HCT116 (cell line): ENCODE measurements at regions not wholly inside any gene's neighbourhood (a gene's known extent, or its start where the extent isn't known, plus 50 kb on each side); places are given as distances from the start of the nearest gene placed in this dataset.

Experiments
- ATAC-seq: fragments of 200-7000 bp; cut with Tn5 transposase; 2 replicates; pipeline ENCODE4 v1.9.1; 2020; ENCODE audit warnings: mild to moderate bottlenecking, moderate library complexity
- BruUV-seq: library from RNA; stranded (reverse); fragments of 400-500 nt; replicated peaks from 2 replicates; lab custom pipeline; 2021; lab: Mats Ljungman, UMichigan
- CTCF ChIA-PET: fragments of 300-600 bp; sonication (Branson Sonifier 250); formaldehyde crosslinking; loops from one replicate; lab custom pipeline; 2021; ENCODE audit warnings: antibody characterized with exemption; lab: Charles Lee
- POLR2A ChIA-PET: fragments of 300-600, 350-600 bp; sonication (Branson Sonifier 250); formaldehyde crosslinking; loops from one replicate; lab custom pipeline; 2021; ENCODE audit warnings: antibody characterized with exemption; lab: Charles Lee
- RAD21 ChIA-PET, 2 experiments: fragments of 300-600 bp; sonication (Branson Sonifier 250); formaldehyde crosslinking; loops; one replicate each; lab custom pipeline; 2023; ENCODE audit warnings: low total read pairs in 2 of 2; ENCODE audit not compliant: uncharacterized antibody in 2 of 2, unreplicated experiment in 2 of 2, low non-redundant PET in 1 of 2; lab: Charles Lee
- DNase-seq: peaks from one replicate; pipeline ENCODE4 v3.0.0-alpha.2; 2010; ENCODE audit warnings: low read depth, low spot score
- H2AFZ ChIP-seq: fragments of 200-600 bp; shearing (Covaris generic), sonication (generic); 2 replicates; pipeline ENCODE4 v1.6.1; 2017; ENCODE audit warnings: low read depth, mixed run types, mixed read lengths, antibody characterized with exemption, low read length; ENCODE audit not compliant: poor library complexity, severe bottlenecking
- H3K27ac ChIP-seq: 2 replicates; pipeline ENCODE4 v1.5.1; 2012; ENCODE audit warnings: low read depth, low read length
- H3K27me3 ChIP-seq: fragments of 200-600 bp; sonication (generic); 2 replicates; pipeline ENCODE4 v1.6.1; 2016; ENCODE audit warnings: mixed run types, low read length, mixed read lengths; ENCODE audit not compliant: insufficient read depth
- H3K36me3 ChIP-seq, 2 experiments: fragments of 200-500 bp in 1 of 2; fragments of 200-600 bp in 1 of 2; sonication (Bioruptor generic) in 1 of 2; sonication (generic) in 1 of 2; 2 replicates each; pipeline versions ENCODE4 v1.5.1 to v1.6.1; 2014 to 2016; ENCODE audit warnings: low read length in 2 of 2, inconsistent platforms in 1 of 2, mixed read lengths in 1 of 2, mixed run types in 1 of 2; ENCODE audit not compliant: insufficient read depth in 2 of 2, control insufficient read depth in 1 of 2
- H3K4me1 ChIP-seq, 2 experiments: fragments of 200-600 bp in 1 of 2; sonication (generic) in 1 of 2; 2 replicates each; pipeline versions ENCODE4 v1.5.1 to v1.6.1; 2012 to 2017; ENCODE audit warnings: low read length in 2 of 2, inconsistent platforms in 1 of 2, mild to moderate bottlenecking in 1 of 2, mixed read lengths in 1 of 2, mixed run types in 1 of 2, moderate library complexity in 1 of 2; ENCODE audit not compliant: insufficient read depth in 2 of 2, control insufficient read depth in 1 of 2
- H3K4me2 ChIP-seq: fragments of 200-600 bp; sonication (generic); 2 replicates; pipeline ENCODE4 v1.6.1; 2017; ENCODE audit warnings: mixed run types, low read length, mixed read lengths
- H3K4me3 ChIP-seq, 2 experiments: fragments of 200-600 bp in 1 of 2; sonication (generic) in 1 of 2; replicated peaks in 1 of 2; 2 replicates each; pipeline ENCODE4 v1.5.1; 2011 to 2016; ENCODE audit warnings: low read length in 2 of 2, control low read depth in 1 of 2, low read depth in 1 of 2, mild to moderate bottlenecking in 1 of 2, mixed read lengths in 1 of 2, mixed run types in 1 of 2
- H3K79me2 ChIP-seq: fragments of 200-600 bp; sonication (generic); 2 replicates; pipeline ENCODE4 v1.6.1; 2017; ENCODE audit warnings: mild to moderate bottlenecking, mixed run types, low read length, moderate library complexity, mixed read lengths; ENCODE audit not compliant: insufficient read depth
- H3K9ac ChIP-seq: fragments of 200-600 bp; sonication (generic); 2 replicates; pipeline ENCODE4 v1.6.1; 2016; ENCODE audit warnings: low read length, mixed read lengths
- H3K9me2 ChIP-seq: fragments of 200-600 bp; sonication (generic), shearing (Covaris generic); 2 replicates; pipeline ENCODE4 v1.6.1; 2017; ENCODE audit warnings: mixed run types, mild to moderate bottlenecking, moderate library complexity; ENCODE audit not compliant: insufficient read depth
- H3K9me3 ChIP-seq, 2 experiments: fragments of 200-500 bp in 1 of 2; fragments of 200-600 bp in 1 of 2; sonication (Bioruptor generic) in 1 of 2; sonication (generic) in 1 of 2; 2 replicates each; pipeline ENCODE4 v1.6.1; 2014 to 2017; ENCODE audit warnings: low read length in 2 of 2, mixed read lengths in 2 of 2, inconsistent platforms in 1 of 2, low read depth in 1 of 2, mild to moderate bottlenecking in 1 of 2, mixed run types in 1 of 2, moderate library complexity in 1 of 2; ENCODE audit not compliant: control insufficient read depth in 1 of 2, insufficient read depth in 1 of 2
- H4K20me1 ChIP-seq: fragments of 200-600 bp; sonication (generic), shearing (Covaris generic); 2 replicates; pipeline ENCODE4 v1.6.1; 2017; ENCODE audit warnings: mixed run types, mild to moderate bottlenecking, moderate library complexity; ENCODE audit not compliant: insufficient read depth
- EGR1 ChIP-seq: IDR thresholded peaks from 2 replicates; pipeline ENCODE4 v1.6.1; 2012; ENCODE audit warnings: low read depth
- ELF1 ChIP-seq: IDR thresholded peaks from 2 replicates; pipeline ENCODE4 v1.6.1; 2012; ENCODE audit warnings: low read depth, borderline replicate concordance
- EZH2phosphoT487 ChIP-seq: fragments of 200-600 bp; IDR thresholded peaks from 2 replicates; pipeline ENCODE4 v1.6.1; 2018; ENCODE audit warnings: antibody characterized with exemption, borderline replicate concordance
- intact Hi-C: fragments of 100-400 bp; cut with micrococcal nuclease; formaldehyde crosslinking; loops from 2 replicates; pipeline ENCODE4 v1.10.0; 2022
- TF ChIP-seq, protein P1 (sequence below): IDR thresholded peaks from 2 replicates; pipeline ENCODE4 v1.6.1; 2011; ENCODE audit warnings: mild to moderate bottlenecking, low read length, moderate library complexity; ENCODE audit not compliant: insufficient replicate concordance; ENCODE audit errors: extremely low read depth
- TF ChIP-seq, protein P2 (sequence below), 3 experiments: fragments of 200-600 bp in 1 of 3; sonication (generic) in 1 of 3; IDR thresholded peaks in 2 of 3; conservative IDR thresholded peaks in 1 of 3; 2 replicates each; pipeline ENCODE4 v1.5.1; 2012 to 2017; ENCODE audit warnings: low read depth in 2 of 3, low read length in 2 of 3, antibody characterized with exemption in 1 of 3, borderline replicate concordance in 1 of 3, control low read depth in 1 of 3, mild to moderate bottlenecking in 1 of 3, mixed read lengths in 1 of 3, mixed run types in 1 of 3, moderate library complexity in 1 of 3; ENCODE audit not compliant: insufficient read depth in 1 of 3
- TF ChIP-seq, protein P3 (sequence below): IDR thresholded peaks from 2 replicates; pipeline ENCODE4 v1.6.1; 2012

DNA sequence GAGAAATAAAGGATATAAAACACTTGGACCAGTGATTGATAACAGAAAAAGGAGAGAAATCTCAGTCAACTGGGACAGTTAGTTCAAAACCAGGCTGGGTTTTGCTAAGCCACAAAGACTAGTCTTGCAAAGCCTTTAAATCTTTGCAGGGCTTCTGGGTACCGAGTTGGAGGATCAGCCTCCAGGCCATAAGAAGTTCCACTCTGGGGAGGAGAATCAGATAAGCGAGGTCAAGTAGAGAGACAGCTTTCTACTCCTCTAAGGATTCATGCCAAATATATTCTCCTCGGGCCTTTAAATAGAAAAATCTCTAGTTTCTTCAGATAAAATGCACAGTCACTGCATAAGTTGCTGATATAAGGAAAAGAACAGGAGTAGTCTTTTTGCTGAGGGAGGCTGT is 92.7 kb downstream of the MFAP3L start:
- no peak overlapping the region for H3K9ac ChIP-seq
- no peaks in the 10 kb centered on the region for H4K20me1 ChIP-seq
- no peak overlapping the region for H2AFZ ChIP-seq
- ATAC-seq (no peak), DNase-seq (no peak)
- ChIA-PET CTCF (no interaction called here), POLR2A (no interaction called here), RAD21 (no interaction called here)
- H3K4me2 ChIP-seq, result no peak overlapping the region
- H3K9me3 ChIP-seq, result no peaks in the 10 kb centered on the region
- no peaks in the 10 kb centered on the region for H3K9me2 ChIP-seq
- H3K27me3 ChIP-seq, result no peaks in the 10 kb centered on the region
- intact Hi-C loops, result no loop called here
- no TSS peak for BruUV-seq
- H3K4me3 ChIP-seq, result no peak overlapping the region
- H3K4me1 ChIP-seq, result no peaks in the 10 kb centered on the region
- H3K36me3 ChIP-seq, result no peaks in the 10 kb centered on the region
- H3K27ac ChIP-seq, result no peak overlapping the region
- TF ChIP-seq EZH2phosphoT487 (no peak), EGR1 (no peak), ELF1 (no peak)
- TF ChIP-seq, protein P1, sequence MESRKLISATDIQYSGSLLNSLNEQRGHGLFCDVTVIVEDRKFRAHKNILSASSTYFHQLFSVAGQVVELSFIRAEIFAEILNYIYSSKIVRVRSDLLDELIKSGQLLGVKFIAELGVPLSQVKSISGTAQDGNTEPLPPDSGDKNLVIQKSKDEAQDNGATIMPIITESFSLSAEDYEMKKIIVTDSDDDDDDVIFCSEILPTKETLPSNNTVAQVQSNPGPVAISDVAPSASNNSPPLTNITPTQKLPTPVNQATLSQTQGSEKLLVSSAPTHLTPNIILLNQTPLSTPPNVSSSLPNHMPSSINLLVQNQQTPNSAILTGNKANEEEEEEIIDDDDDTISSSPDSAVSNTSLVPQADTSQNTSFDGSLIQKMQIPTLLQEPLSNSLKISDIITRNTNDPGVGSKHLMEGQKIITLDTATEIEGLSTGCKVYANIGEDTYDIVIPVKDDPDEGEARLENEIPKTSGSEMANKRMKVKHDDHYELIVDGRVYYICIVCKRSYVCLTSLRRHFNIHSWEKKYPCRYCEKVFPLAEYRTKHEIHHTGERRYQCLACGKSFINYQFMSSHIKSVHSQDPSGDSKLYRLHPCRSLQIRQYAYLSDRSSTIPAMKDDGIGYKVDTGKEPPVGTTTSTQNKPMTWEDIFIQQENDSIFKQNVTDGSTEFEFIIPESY, result no peak
- TF ChIP-seq, protein P2, sequence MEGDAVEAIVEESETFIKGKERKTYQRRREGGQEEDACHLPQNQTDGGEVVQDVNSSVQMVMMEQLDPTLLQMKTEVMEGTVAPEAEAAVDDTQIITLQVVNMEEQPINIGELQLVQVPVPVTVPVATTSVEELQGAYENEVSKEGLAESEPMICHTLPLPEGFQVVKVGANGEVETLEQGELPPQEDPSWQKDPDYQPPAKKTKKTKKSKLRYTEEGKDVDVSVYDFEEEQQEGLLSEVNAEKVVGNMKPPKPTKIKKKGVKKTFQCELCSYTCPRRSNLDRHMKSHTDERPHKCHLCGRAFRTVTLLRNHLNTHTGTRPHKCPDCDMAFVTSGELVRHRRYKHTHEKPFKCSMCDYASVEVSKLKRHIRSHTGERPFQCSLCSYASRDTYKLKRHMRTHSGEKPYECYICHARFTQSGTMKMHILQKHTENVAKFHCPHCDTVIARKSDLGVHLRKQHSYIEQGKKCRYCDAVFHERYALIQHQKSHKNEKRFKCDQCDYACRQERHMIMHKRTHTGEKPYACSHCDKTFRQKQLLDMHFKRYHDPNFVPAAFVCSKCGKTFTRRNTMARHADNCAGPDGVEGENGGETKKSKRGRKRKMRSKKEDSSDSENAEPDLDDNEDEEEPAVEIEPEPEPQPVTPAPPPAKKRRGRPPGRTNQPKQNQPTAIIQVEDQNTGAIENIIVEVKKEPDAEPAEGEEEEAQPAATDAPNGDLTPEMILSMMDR (IDR thresholded peaks at IDR 0.05 in 2 of 3, conservative IDR thresholded peaks at IDR 0.05 in 1 of 3; ENCODE audit: borderline replicate concordance in 1 of 3, insufficient read depth in 1 of 3, low read depth in 2 of 3, low read length in 2 of 3), result no peak
- TF ChIP-seq, protein P3, sequence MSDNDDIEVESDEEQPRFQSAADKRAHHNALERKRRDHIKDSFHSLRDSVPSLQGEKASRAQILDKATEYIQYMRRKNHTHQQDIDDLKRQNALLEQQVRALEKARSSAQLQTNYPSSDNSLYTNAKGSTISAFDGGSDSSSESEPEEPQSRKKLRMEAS, result no peak
- no peaks in the 10 kb centered on the region for H3K79me2 ChIP-seq
